Common myeloid progenitor, CD34-positive (primary cell): ENCODE measurements at regions not wholly inside any gene's neighbourhood (a gene's known extent, or its start where the extent isn't known, plus 50 kb on each side); places are given as distances from the start of the nearest gene placed in this dataset.

Experiments used
- CTCF ChIA-PET: fragments of 350-600 bp; sonication (Branson Sonifier 250); formaldehyde crosslinking; loops from one replicate; lab custom pipeline; 2021; ENCODE audit warnings: antibody characterized with exemption; lab: Charles Lee
- POLR2A ChIA-PET: fragments of 350-600 bp; sonication (Branson Sonifier 250); formaldehyde crosslinking; loops from one replicate; lab custom pipeline; 2021; ENCODE audit warnings: antibody characterized with exemption; lab: Charles Lee
- DNase-seq, 3 donors: peaks; one replicate each; pipeline versions ENCODE4 v3.0.0 to v3.0.0-alpha.2; 2013
- H3K27ac ChIP-seq, 2 experiments: 1 replicate in 1 of 2; 2 replicates in 1 of 2; pipeline ENCODE4 v1.7.0; 2013; ENCODE audit warnings: inconsistent platforms in 2 of 2, low read length in 2 of 2, mild to moderate bottlenecking in 2 of 2, low read depth in 1 of 2, moderate library complexity in 1 of 2; ENCODE audit not compliant: severe bottlenecking in 2 of 2, insufficient read depth in 1 of 2, poor library complexity in 1 of 2
- H3K27me3 ChIP-seq, 5 experiments: replicated peaks in 2 of 5; 1 replicate in 3 of 5; 2 replicates in 2 of 5; pipeline versions ENCODE4 v1.6.1 to v1.7.0; 2013; ENCODE audit warnings: low read length in 4 of 5, mild to moderate bottlenecking in 2 of 5, moderate library complexity in 2 of 5, inconsistent platforms in 1 of 5; ENCODE audit not compliant: insufficient read depth in 5 of 5, control insufficient read depth in 4 of 5
- H3K36me3 ChIP-seq, 4 experiments: 1 replicate in 2 of 4; 2 replicates in 2 of 4; pipeline versions ENCODE4 v1.6.1 to v1.7.0; 2013; ENCODE audit warnings: low read length in 3 of 4, control low read depth in 1 of 4, mild to moderate bottlenecking in 1 of 4; ENCODE audit not compliant: control insufficient read depth in 4 of 4, insufficient read depth in 4 of 4
- H3K4me1 ChIP-seq, 4 experiments: 1 replicate in 3 of 4; 2 replicates in 1 of 4; pipeline versions ENCODE4 v1.6.1 to v1.7.1; 2013; ENCODE audit warnings: low read length in 3 of 4, mild to moderate bottlenecking in 3 of 4, control low read depth in 1 of 4, inconsistent platforms in 1 of 4, moderate library complexity in 1 of 4; ENCODE audit not compliant: control insufficient read depth in 4 of 4, insufficient read depth in 4 of 4; ENCODE audit errors: control extremely low read depth in 1 of 4
- H3K4me3 ChIP-seq, 7 experiments: 1 replicate in 4 of 7; 2 replicates in 3 of 7; pipeline versions ENCODE4 v1.5.1 to v1.7.0; 2013; ENCODE audit warnings: mild to moderate bottlenecking in 7 of 7, low read length in 6 of 7, moderate library complexity in 6 of 7, inconsistent platforms in 2 of 7, low read depth in 2 of 7, control low read depth in 1 of 7; ENCODE audit not compliant: insufficient read depth in 4 of 7, control insufficient read depth in 1 of 7; ENCODE audit errors: extremely low read depth in 1 of 7
- H3K9me3 ChIP-seq, 5 experiments: 1 replicate in 4 of 5; 2 replicates in 1 of 5; pipeline versions ENCODE4 v1.6.1 to v1.7.1; 2013; ENCODE audit warnings: low read length in 4 of 5, mild to moderate bottlenecking in 2 of 5, inconsistent platforms in 1 of 5, low read depth in 1 of 5, moderate library complexity in 1 of 5; ENCODE audit not compliant: control insufficient read depth in 4 of 5, insufficient read depth in 2 of 5; ENCODE audit errors: control extremely low read depth in 1 of 5
- WGBS: methylation state at CpG from one replicate; pipeline ENCODE4 v1.1.5; 2013; ENCODE audit not compliant: insufficient coverage; 5-methylcytosine and 5-hydroxymethylcytosine counted together

- H3K9me3 ChIP-seq, result no peaks in the 10 kb centered on the region
- H3K27ac ChIP-seq, result no peak overlapping the region
- no peak for DNase-seq
- ChIA-PET POLR2A (no interaction called here), CTCF (interaction anchor here (1.2 kb wide), 1 partner anchor 10 kb away, joined by 3 read pairs; no protein-coding TSS in a partner anchor)
- H3K36me3 ChIP-seq, result no peaks in the 10 kb centered on the region
- no peak overlapping the region for H3K4me3 ChIP-seq
- H3K4me1 ChIP-seq, result no peaks in the 10 kb centered on the region
- H3K27me3 ChIP-seq, result peaks cover 0 to 47% (median 10%) of the 10 kb centered on the region in 5 experiments
Measured at GRCh38 chr2:217735034-217735433, 267.8 kb downstream of the TNS1 start.

- Histone ChIP-seq H3K36me3 (no peaks in the 10 kb centered on the region), H3K4me1 (no peaks in the 10 kb centered on the region), H3K27me3 (peaks cover 0 to 50% (median 16%) of the 10 kb centered on the region in 5 experiments), H3K4me3 (no peak overlapping the region), H3K9me3 (no peaks in the 10 kb centered on the region), H3K27ac (no peak overlapping the region)
- no peak for DNase-seq
- POLR2A ChIA-PET, result no interaction called here
- 67% methylated on average over 1 of the region's 3 CpGs for WGBS
- CTCF ChIA-PET, result interaction anchor here (1.4 to 2.5 kb wide), 2 partner anchors 21 to 1215 kb away, joined by 4 to 6 read pairs; no protein-coding TSS in a partner anchor
Measured at GRCh38 chr2:217733461-217733860, 269.3 kb downstream of the TNS1 start.

- no peaks in the 10 kb centered on the region for H3K4me1 ChIP-seq
- CTCF ChIA-PET, result interaction anchor here (1.4 to 2.5 kb wide), 3 partner anchors 20 to 1214 kb away, joined by 4 to 6 read pairs (median 5); no protein-coding TSS in a partner anchor
- H3K27me3 ChIP-seq, result peaks cover 0 to 50% (median 16%) of the 10 kb centered on the region in 5 experiments
- no peaks in the 10 kb centered on the region for H3K36me3 ChIP-seq
- H3K9me3 ChIP-seq, result no peaks in the 10 kb centered on the region
- H3K27ac ChIP-seq, result no peak overlapping the region
- 100% methylated on average over 1 of the region's 3 CpGs for WGBS
- DNase-seq, result no peak
- no peak overlapping the region for H3K4me3 ChIP-seq
- POLR2A ChIA-PET, result no interaction called here
Measured at GRCh38 chr2:217732992-217733391, 269.8 kb downstream of the TNS1 start.

- CTCF ChIA-PET, result interaction anchor here (1.5 to 2.5 kb wide), 2 partner anchors 19 to 24 kb away, joined by 5 to 6 read pairs; no protein-coding TSS in a partner anchor
- no peaks in the 10 kb centered on the region for H3K4me1 ChIP-seq
- DNase-seq, result no peak
- peaks cover 0 to 2% (median 0%) of the 10 kb centered on the region in 5 experiments for H3K9me3 ChIP-seq
- WGBS, result 100% methylated on average over 2 of the region's 2 CpGs
- POLR2A ChIA-PET, result no interaction called here
- H3K36me3 ChIP-seq, result no peaks in the 10 kb centered on the region
- H3K4me3 ChIP-seq, result no peak overlapping the region
- no peak overlapping the region for H3K27ac ChIP-seq
- H3K27me3 ChIP-seq, result peaks cover 0 to 60% (median 19%) of the 10 kb centered on the region in 5 experiments
Measured at GRCh38 chr2:217731805-217732204, 271.0 kb downstream of the TNS1 start.

GRCh38 chr2:217729421-217730053, 273.3 kb downstream of the TNS1 start:
- Histone ChIP-seq H3K27ac (no peak overlapping the region), H3K9me3 (peaks cover 0 to 2% (median 0%) of the 10 kb centered on the region in 5 experiments), H3K4me3 (no peak overlapping the region), H3K27me3 (peaks cover 0 to 72% (median 32%) of the 10 kb centered on the region in 5 experiments), H3K4me1 (peaks cover 0 to 3% (median 0%) of the 10 kb centered on the region in 4 experiments), H3K36me3 (no peaks in the 10 kb centered on the region)
- WGBS, result 80% methylated on average over 5 of the region's 5 CpGs
- DNase-seq, result no peak
- CTCF ChIA-PET, result no interaction called here
- POLR2A ChIA-PET, result no interaction called here

- 96% methylated on average over 5 of the region's 7 CpGs for WGBS
- Histone ChIP-seq H3K4me1 (peaks cover 0 to 10% (median 2%) of the 10 kb centered on the region in 4 experiments), H3K9me3 (peaks cover 0 to 2% (median 0%) of the 10 kb centered on the region in 5 experiments), H3K27ac (no peak overlapping the region), H3K27me3 (peaks cover 0 to 60% (median 29%) of the 10 kb centered on the region in 5 experiments), H3K36me3 (no peaks in the 10 kb centered on the region), H3K4me3 (no peak overlapping the region)
- POLR2A ChIA-PET, result interaction anchor here (0.5 kb wide), 1 partner anchor 284 kb away, joined by 3 read pairs; no protein-coding TSS in a partner anchor
- CTCF ChIA-PET, result no interaction called here
- no peak for DNase-seq
Measured at GRCh38 chr2:217727801-217728200, 275.0 kb downstream of the TNS1 start.

GRCh38 chr2:217725409-217725808, 277.4 kb downstream of the TNS1 start:
- CTCF ChIA-PET, result interaction anchor here (1.0 to 2.3 kb wide), 3 partner anchors 10 to 13 kb away, joined by 3 to 10 read pairs (median 3); no protein-coding TSS in a partner anchor
- Histone ChIP-seq H3K36me3 (no peaks in the 10 kb centered on the region), H3K4me1 (peaks cover 0 to 10% (median 2%) of the 10 kb centered on the region in 4 experiments), H3K4me3 (no peak overlapping the region), H3K27me3 (peaks cover 0 to 49% (median 32%) of the 10 kb centered on the region in 5 experiments), H3K9me3 (peaks cover 0 to 6% (median 5%) of the 10 kb centered on the region in 5 experiments), H3K27ac (no peak overlapping the region)
- DNase-seq, result no peak
- WGBS, result 96% methylated on average over 4 of the region's 4 CpGs
- POLR2A ChIA-PET, result interaction anchor here (0.6 kb wide), 1 partner anchor 46 kb away, joined by 3 read pairs; no protein-coding TSS in a partner anchor
